ENCODE measurements at regions not wholly inside any gene's neighbourhood (a gene's known extent, or its start where the extent isn't known, plus 50 kb on each side); places are given as distances from the start of the nearest gene placed in this dataset.

- Mint-ChIP-seq H3K27me3 (no peaks in the 10 kb centered on the region), H3K36me3 (ENCODE audit: low read depth) (no peaks in the 10 kb centered on the region), H3K27ac (no peak overlapping the region), H3K4me1 (ENCODE audit: low read depth) (no peaks in the 10 kb centered on the region), H3K4me3 (no peak overlapping the region), H3K9me3 (no peaks in the 10 kb centered on the region)
- DNase-seq (no peak), ATAC-seq (no peak)
- no peak for TF ChIP-seq CTCF (IDR thresholded peaks at IDR 0.05)
- ChIA-PET CTCF (no interaction called here), POLR2A (no interaction called here)
- intact Hi-C loops (cut with micrococcal nuclease), result no loop called here
Observed at GRCh38 chr6:133613211-133613610, 275.7 kb upstream of the TCF21 start.

DNA sequence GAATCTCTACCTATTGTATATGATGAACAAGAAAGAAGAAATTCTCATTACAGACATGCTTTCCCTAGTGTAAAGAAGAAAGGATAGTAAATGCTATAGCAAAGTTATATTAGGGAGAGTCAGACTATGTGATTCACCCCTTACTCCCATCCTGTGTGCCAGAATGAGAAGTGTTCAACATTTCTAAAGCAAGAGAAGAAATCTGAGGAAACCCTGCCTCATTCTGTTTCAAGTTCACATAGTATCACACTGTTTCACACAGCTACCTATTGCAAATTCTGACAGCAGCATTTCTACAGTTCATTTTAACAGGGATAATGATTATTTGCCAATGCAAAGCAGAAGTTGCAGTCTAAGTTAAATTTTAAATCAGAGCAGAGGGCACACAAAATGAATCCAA lies 267.2 kb upstream of the TCF21 start:
- Mint-ChIP-seq H3K36me3 (ENCODE audit: low read depth) (no peaks in the 10 kb centered on the region), H3K4me1 (ENCODE audit: low read depth) (no peaks in the 10 kb centered on the region), H3K4me3 (no peak overlapping the region), H3K9me3 (no peaks in the 10 kb centered on the region), H3K27ac (no peak overlapping the region), H3K27me3 (no peaks in the 10 kb centered on the region)
- intact Hi-C loops (cut with micrococcal nuclease), result no loop called here
- DNase-seq (no peak), ATAC-seq (no peak)
- no peak for TF ChIP-seq CTCF (IDR thresholded peaks at IDR 0.05)
- ChIA-PET POLR2A (no interaction called here), CTCF (no interaction called here)

- ChIA-PET CTCF (no interaction called here), POLR2A (no interaction called here)
- H3K9me3 Mint-ChIP-seq, result no peaks in the 10 kb centered on the region
- H3K4me3 Mint-ChIP-seq, result no peak overlapping the region
- H3K4me1 Mint-ChIP-seq (ENCODE audit: low read depth), result no peaks in the 10 kb centered on the region
- intact Hi-C loops (cut with micrococcal nuclease), result no loop called here
- DNase-seq (no peak), ATAC-seq (no peak)
- no peaks in the 10 kb centered on the region for H3K27me3 Mint-ChIP-seq
- H3K36me3 Mint-ChIP-seq (ENCODE audit: low read depth), result no peaks in the 10 kb centered on the region
- no peak for TF ChIP-seq CTCF (IDR thresholded peaks at IDR 0.05)
- H3K27ac Mint-ChIP-seq, result no peak overlapping the region
Observed at GRCh38 chr6:133623065-133623464, 265.8 kb upstream of the TCF21 start.

GRCh38 chr6:133623621-133624020 lies 265.3 kb upstream of the TCF21 start:
- no peak overlapping the region for H3K4me3 Mint-ChIP-seq
- TF ChIP-seq CTCF (IDR thresholded peaks at IDR 0.05), result no peak
- no peak for DNase-seq
- H3K9me3 Mint-ChIP-seq, result no peaks in the 10 kb centered on the region
- ChIA-PET CTCF (no interaction called here), POLR2A (no interaction called here)
- H3K27me3 Mint-ChIP-seq, result no peaks in the 10 kb centered on the region
- intact Hi-C loops (cut with micrococcal nuclease), result no loop called here
- no peaks in the 10 kb centered on the region for H3K36me3 Mint-ChIP-seq (ENCODE audit: low read depth)
- H3K27ac Mint-ChIP-seq, result no peak overlapping the region
- no peak for ATAC-seq
- H3K4me1 Mint-ChIP-seq (ENCODE audit: low read depth), result no peaks in the 10 kb centered on the region

DNA sequence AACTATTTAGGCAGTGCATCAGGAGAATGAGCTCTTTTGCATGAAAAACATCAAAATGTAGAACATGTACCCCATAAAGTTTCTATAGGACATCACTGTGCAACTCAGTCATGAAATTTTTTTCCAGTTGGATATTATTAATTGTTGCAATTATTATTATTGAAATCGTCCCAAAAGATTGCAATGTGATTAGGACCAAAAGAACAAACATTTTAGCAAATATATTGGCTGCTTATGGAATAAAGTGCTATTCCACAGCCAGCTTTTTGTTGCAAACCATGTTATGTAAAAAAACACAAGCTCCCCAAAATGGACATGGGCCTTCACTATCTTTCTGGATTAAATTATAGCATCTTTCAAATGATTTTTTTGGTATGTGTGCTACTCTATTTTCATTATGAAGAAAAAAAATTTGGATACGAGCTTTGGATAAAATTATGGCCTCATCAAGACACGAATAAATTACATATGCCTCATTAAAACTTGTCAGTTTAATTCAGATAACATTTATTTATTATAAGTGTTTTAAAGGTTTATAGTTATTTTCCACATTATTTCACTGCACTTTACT lies 262.7 kb upstream of the TCF21 start:
- H3K36me3 Mint-ChIP-seq (ENCODE audit: low read depth), result no peaks in the 10 kb centered on the region
- intact Hi-C loops (cut with micrococcal nuclease), result no loop called here
- CTCF ChIA-PET, result no interaction called here
- no peaks in the 10 kb centered on the region for H3K27me3 Mint-ChIP-seq
- no peaks in the 10 kb centered on the region for H3K4me1 Mint-ChIP-seq (ENCODE audit: low read depth)
- H3K27ac Mint-ChIP-seq, result no peak overlapping the region
- ATAC-seq, result no peak
- H3K9me3 Mint-ChIP-seq, result no peaks in the 10 kb centered on the region
- no peak for TF ChIP-seq CTCF (IDR thresholded peaks at IDR 0.05)
- POLR2A ChIA-PET, result no interaction called here
- DNase-seq, result no peak
- no peak overlapping the region for H3K4me3 Mint-ChIP-seq

Data from activated CD8-positive, alpha-beta T cell treated with anti-CD3 and anti-CD28 coated beads for 36 hours (primary cell).